ENCODE measurements at regions not wholly inside any gene's neighbourhood (a gene's known extent, or its start where the extent isn't known, plus 50 kb on each side); places are given as distances from the start of the nearest gene placed in this dataset.

DNA sequence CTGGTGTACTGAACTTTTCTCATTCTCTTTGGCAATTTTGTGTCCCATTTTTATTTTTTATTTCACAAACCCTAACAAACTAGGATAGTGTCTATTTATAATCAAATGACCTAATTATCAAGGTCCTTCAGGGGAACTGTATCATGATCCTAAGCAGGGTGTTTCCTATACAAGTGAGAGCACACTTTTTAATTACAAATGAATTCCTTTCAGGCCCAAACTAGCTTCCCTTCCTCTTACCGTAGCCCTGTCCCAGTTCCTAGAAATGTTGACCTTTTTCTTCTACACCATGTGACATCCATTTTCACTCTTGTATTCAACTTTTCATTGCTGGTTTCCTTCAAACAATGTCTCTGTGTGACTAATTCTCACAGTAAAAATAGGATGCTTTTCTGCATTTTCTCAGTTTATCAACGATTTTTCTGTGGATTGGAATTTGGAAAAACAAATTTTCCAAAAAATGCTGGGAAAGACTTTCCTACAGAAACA lies 411.4 kb downstream of the CCDC91 start:
- no peak for DNase-seq

DNA sequence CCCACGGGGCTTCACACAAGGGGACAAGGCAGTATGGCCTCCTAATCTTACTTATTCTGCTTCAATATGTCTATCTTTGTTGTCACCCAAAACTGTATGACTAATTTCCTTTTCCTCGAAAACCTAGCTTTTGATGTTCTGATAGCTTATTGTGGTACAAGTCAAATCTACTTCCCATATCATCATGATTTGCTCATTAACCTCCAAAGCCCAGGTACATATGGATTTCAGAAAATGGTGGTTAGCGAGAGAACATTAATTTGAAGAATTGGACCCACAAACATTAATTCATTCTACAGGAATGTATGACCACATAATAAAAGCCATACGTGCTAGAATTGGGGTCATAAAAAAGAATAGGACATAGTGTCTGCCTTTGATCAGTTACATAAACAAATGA lies 412.5 kb downstream of the CCDC91 start:
- DNase-seq: no peak

DNA sequence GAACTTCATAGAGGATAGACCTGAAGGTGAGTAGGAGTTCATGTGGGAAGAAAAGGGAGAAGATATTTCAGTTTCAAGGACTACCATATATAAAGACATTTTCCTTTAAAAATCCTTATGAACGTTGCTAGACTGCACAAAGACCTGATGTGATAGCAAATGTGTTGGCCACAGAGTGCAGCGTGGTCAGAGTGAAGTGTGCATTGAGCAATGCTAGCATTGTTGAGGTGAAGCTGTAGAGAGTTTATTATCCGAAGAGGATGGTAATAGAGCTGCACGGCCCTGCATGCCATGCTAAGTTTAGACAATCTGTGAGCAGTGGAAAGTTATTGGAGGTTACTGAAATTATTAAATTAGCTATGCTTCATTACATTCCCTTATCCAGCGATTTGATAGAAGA lies 413.0 kb downstream of the CCDC91 start:
- DNase-seq: no peak

DNA sequence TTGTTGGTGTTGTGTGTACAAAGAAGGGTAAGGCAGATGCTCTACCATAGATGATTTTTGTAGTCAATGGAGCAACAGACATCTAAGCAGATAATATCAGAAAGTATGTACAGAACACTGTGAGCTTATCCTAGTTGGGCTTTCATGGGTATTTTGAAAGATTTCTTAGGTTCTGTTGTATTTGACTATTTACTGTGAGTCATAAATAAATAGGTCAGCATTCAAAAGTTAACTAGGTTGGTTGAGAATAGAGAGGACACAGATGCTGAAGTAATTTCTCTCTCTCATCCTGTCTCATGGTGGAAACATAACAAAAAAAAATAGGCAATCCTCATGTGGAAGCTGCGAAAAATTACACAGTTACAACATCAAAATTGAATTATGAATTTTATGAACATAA lies 413.5 kb downstream of the CCDC91 start:
- DNase-seq: no peak

DNA sequence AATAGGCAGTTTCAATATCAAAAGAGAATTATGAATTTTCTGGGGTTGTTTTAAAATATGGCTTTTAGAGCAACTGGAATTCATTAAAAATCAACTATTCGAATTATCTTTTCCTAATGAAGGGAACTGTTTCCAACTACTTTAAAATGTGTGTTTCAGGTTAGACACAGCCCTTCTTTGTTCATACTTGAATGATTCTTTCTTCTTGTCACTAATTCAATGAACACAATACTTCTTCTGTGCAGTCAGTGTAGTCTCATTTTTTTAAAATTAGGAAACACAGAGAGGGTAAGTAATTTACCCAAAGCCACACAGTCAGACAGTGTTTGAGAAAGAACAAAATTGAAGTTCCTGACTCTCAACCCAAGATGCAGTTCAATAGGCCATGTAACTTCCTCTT lies 414.0 kb downstream of the CCDC91 start:
- DNase-seq: no peak

DNA sequence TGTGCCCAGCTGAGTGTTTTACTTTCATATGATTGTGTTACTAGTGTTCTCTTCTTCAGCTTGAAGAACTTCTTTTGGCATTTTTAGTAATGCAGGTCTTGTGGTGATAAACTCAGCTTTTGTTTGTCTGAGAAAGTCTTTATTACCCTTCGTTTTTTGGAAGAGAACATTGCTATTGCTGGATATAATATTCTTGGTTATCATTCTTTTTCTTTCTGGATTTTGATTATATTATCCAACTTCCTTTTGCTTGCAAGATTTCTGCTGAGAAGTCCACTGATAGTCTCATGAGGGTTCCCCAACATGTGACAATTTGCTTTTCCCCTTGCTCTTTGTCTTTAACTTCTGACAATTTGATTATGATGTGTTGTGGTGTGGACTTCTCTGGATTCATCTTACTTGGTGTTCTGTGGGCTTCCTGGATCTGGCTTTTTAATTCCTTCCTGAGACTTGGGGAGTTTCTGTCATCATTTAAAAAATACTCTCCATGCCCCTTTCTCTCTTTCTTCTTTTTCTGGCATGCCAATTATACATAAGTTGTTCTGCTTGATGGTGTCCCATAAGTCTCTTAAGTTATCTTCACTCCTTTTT lies 416.8 kb downstream of the CCDC91 start:
- no peak for DNase-seq

DNA sequence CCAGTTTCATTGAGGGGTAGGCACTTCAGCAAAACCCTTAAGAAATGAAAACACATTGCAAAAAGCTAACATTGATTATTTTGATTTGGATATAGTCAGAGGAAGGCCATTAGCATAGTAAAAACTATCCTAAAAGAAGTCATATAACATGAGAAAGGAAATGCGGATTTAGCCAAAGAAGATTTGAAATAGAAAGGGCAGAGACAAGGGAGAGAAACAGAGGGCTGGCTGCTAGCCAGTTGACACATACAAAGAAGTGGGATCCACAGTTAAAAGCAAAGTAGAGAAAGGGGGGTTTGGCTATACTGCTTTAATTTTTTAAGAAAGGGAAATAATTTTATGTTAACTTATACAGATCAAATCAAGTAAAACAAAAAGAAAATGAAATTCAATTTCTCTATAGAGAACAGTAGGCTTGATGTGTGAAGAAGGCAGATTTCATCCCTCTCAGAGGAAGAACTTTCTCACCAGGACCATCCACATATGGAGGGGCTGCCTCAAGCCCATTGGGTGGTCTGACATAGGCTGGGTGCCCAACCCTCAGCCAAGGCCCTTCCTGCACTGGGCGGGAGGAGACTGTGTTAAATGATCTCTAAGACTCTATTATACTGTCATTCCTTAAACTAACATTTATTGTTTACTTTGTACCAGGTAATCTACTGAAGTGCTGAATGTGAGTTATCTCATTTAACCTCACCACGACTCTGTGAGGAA lies 420.3 kb downstream of the CCDC91 start:
- DNase-seq: no peak

DNA sequence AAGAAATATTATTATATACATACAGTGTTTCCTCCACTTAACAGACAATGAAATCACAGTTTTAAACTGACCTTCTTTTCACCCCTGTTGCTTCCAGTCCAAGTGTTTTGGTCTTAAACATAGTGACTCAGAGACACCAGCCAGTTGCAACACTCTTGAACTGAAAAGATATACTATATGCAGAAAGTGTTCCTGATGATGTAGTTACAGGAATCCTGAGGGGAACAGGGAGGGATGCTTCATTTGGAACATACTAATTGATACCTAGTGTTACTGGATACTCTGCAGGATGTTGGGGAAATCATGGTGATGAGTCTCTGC lies 420.8 kb downstream of the CCDC91 start:
- peak in 1 of 2 experiments; percentile 11 for DNase-seq

DNA sequence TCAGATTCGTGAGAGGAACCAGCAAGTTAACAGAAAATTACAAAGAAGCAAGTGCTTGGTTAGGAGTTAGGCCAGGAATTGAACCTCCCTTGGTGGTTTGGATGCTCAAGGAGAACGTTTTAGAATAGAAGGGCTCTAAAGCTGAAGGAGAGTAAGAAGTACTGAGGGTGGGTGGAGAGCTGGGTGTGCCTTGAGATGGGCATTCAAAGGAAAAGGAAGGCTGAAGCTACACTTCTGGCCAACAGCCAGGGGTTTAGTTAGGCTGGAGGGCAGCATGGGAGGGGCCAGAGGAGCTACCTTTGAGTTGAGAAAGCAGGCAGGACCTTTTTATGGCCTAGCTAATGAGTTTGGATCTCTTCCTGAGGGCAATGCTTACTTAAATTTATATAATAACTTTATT lies 421.2 kb downstream of the CCDC91 start:
- no peak for DNase-seq

DNA sequence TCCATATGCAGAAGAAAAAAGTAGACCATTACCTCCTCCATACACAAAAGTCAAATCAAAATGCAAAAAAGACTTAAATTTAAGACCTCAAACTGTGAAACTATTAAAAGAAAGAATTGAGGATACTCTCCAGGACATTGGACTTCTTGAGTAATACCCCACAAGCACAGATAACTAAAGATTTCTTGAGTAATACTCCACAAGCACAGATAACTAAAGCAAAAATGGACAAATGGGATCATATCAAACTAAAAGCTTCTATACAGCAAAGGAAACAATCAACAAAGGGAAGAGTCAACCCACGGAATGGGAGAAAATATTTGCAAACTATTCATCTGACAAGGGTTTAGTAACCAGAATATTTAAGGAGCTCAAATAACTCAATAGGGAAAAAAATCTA lies 427.9 kb downstream of the CCDC91 start:
- DNase-seq: no peak

DNA sequence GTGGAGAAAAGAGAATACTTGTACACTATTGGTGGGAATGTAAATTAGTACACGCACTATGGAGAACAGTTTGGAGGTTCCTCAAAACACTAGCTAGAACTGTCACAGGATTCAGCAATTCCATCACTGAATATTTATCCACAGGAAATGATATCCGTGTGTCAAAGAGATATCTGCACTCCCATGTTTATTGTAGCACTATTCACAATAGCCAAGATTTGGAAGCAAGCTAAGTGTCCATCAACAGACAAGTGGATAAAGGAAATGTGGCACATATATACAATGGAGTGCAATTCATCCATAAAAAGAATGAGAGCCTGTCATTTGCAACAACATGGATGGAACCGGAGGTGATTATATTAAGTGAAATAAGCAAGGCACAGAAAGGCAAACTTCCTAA lies 428.5 kb downstream of the CCDC91 start:
- no peak for DNase-seq

DNA sequence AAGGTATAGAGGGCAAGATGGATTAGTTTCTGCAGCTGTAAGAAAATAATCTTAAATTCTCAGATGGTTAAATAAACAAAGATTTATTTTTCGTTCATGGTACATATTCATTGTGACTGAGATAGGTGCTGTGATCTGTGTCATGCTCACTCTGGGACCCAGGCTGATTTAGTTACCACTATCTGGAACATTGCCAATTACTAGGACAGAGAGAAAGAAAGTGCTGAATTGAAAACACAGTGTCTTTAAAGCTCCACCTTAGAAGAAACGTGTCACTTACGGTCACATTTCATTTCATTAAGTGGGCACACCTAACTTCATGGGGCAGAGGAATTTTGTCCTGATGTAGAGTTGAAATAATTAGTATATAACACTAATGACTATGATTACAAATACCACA lies 430.0 kb downstream of the CCDC91 start:
- no peak for DNase-seq

DNA sequence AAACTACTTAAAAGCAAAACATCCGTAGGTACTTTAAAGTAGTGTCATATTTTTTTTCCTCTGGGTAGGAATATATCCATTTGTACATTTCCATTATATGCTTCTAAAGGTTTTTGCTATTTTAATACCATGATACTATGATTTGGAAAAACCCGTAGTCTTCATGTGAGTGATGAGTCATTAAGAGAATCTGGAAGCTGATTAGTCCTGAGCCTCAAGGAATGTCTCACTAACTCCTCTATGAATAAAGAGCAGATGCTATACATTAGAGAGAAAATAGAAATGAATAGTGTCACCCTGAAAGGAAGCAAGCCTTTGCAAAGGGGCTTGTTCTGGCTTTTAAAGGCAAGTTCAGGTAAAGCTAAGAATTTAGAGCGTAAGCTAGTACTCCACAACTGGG lies 432.1 kb downstream of the CCDC91 start:
- DNase-seq: no peak

DNA sequence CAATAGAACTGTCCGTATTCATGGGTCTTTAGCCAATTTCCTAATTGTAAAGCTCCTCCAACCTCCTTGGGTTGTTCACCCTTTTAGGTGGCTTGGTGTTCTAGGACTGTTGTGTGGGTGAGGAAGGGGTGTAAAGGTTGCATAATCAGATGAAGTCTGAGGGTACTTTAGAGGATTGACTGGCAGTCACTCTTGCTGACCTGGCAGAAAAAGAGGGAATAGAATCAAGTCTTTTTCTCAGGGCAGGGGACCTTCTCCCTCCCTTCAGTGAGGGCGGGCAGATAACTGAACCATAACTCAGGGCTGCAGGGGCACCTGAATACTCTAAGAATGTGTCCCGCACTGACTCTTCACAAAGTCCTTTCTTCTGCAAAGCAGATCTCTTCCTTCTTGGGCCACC lies 436.2 kb downstream of the CCDC91 start:
- no peak for DNase-seq

DNA sequence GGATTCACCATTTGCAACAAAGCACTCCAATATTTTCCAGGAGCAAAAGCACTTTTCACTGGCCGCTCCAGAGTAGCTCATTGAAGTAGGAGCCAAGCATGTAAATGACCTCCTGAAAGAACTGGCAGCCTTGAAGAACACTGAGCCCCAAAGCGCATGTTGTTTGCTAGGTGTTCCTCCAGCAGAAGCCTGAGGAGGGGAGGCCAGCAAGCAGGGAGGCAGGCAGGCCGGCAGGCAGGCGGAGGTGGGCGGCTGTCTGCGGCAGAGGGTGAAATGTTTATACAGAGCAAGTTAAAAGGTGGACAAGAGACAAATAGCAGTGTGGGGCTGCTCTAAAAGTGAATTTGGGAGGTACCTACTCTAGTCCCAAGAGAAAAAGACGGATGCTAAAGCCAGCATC lies 439.4 kb downstream of the CCDC91 start:
- no peak for DNase-seq

DNA sequence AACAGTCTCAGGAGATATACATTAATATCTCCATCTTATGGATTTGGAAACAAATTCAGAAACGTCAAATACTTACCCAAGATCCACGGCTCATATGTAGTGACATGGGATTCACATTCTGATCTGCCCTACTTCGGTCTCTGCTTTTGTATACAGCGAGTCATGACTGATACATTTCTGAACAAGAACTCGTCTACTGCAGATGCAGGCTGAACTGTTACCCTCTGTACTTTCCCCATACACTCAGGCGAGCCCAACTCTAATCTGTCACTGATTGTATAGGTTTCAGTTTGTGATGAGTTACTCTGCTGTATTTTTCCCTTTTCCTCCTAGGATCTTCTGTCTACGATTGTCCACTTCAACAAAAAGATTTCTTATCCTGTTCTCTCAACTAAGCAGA lies 441.6 kb downstream of the CCDC91 start:
- DNase-seq: no peak

DNA sequence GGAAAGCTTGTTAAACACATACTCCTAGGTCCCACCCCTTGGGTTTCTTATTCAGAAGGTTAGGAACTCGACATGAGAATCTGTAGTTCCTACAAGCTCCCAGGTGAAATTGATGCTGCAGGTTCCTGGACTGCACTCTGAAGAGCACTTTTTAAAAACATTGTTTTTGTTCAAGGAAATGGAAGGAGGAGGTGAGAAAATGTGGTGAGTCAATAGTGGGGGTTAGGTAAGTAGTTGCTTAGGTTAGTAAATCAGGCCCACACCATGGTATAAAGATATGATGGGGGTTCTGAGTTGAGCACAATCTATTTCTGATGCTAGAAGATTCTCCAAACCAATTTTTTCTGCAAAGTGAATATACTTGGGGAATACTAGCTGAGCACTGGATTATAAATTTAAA lies 450.3 kb downstream of the CCDC91 start:
- DNase-seq: no peak

DNA sequence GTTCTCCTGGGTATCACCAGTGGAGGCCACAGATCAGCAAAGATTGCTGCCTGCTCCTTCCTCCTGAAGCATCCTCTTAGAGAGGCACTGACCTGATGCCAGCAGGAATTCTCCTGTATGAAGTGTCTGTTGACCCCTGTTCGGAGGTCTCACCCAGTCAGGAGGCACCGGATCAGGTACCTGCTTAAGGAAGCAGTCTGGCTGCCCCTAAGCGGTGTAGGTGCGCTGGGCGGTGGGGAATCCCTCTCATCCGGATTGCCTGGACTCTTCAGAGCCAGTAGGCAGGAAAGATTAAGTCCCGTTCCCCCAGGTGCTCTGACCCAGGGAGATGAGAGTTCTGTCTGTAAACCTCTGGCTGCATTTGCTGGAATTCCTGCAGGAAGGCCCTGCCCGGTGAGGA lies 455.2 kb downstream of the CCDC91 start:
- no peak for DNase-seq

DNA sequence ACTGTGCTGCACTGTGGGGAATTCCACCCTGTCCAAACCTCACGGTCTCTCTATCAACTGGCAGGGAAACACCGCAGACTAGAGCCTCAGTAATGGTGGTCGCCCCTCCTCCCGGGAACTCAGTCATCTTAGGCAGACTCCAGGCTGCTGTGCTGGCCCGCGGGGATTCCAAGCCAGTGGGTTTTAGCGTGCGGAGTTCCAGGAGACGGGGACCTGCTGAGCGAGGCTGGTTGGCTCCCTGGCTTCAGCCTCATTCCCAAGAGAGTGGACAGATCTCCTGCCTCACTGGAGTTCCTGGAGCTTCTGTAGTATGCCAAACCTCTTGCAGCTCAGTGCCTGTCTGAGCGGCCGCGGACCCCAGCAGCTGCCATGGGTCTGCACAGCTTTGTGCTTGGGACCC lies 455.6 kb downstream of the CCDC91 start:
- no peak for DNase-seq

DNA sequence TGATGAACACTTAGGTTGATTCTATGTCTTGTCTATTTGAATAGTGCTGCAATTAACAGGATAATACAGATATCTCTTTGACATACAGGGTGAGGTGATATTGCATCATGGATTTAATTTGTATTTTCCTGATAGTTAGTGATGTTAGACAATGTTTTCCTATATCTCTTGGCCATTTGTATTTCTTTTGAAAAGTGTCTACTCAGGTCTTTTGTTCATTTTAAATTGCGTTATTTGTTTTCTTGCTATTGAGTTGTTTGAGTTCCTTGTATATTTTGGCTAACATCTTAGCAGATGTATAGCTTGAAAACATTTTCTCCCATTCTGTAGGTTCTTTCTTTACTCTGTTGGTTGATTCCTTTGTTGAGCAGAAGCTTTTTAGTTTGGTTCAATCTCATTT lies 460.6 kb downstream of the CCDC91 start:
- no peak for DNase-seq

DNA sequence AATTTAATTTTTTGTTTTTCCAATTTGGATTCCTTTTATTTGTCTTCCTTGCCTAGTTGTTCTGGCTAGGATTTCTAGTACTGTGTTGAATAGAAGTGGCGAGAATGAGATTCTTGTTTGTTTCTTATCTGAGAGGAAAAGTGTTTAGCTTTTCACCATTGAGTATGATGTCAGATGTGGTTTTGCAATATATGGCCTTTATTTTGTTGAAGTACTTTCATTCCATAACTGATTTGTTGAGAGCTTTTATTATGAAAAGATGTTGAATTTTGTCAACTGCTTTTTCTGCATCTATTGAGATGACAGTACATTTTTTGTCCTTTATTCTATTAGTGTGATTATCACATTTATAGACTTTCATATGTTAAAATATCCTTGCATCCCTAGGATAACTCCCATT lies 462.0 kb downstream of the CCDC91 start:
- no peak for DNase-seq

DNA sequence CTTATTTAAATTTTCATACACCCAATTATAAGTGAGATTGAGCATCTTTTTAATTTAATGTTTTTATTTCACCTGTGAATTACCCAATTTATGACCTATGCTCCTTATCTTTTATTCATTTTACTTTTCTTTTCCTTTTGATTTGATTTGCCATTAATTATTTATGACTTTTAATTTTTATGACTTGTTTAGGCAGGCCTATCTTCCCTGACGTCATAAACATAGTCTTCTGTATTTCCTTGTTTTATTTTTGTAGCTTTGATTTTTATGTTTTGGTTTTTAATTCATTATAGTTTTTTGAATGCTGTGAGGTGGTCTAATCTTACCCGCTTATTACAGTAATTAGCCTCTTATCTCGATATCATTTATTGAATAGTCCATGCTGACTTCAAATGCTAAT lies 467.1 kb upstream of the FAR2 start:
- DNase-seq: no peak

DNA sequence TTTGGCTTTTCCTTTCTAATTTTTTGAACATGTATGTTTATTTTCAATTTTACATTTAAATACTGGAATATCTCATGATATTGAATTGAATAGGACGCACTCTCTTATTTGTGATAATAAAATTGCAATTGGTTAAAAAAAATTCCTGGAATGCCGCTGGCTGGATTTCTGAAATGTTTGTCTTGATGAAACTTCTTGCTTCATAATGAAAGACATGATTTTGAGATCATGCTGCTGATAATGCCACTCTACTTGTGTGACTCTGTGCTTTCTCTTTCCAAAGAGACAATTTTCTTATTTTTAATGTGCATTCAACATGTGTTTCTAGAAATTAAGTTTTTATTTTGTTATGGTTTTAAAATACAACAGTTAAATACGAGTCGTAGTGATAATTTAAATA lies 465.7 kb upstream of the FAR2 start:
- DNase-seq: no peak

DNA sequence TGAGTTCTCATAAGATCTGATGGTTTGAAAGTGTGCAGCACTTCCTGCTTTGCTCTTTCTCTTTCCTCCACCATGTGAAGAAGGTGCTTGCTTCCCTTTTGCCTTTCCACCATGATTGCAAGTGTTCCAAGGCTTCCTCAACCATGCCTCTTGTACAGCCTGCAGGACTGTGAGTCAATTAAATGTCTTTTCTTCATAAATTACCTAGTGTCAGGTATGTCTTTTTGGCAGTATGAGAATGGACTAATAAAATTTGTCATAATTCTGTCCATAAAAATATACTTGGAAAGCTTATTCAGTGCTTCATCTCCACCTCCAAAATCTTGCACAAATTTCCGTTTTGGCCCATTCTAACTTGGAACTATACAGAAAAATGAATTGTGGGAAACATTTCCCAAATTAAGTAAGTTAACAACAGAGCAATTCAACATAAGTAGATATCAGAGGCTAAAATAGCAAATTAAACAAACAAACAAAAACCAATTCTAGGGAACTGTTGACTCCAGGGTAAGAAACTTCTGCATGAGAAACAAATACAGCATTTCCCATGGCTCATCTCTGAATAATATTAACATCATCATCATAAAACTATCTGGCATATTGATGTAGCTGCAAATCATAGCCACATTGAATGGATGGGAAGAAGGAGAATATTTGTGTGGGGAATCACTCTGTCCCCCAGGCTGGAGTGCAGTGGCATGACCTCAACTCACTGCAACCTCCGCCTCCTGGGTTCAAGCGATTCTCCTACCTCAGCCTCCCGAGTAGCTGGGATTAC lies 459.5 kb upstream of the FAR2 start:
- no peak for DNase-seq

Measured in SW 1271 (cell line).